A549 (cell line): ENCODE measurements at regions not wholly inside any gene's neighbourhood (a gene's known extent, or its start where the extent isn't known, plus 50 kb on each side); places are given as distances from the start of the nearest gene placed in this dataset.

Experiments
- CBX8 ChIP-seq: fragments of 200-600 bp; sonication (generic); IDR thresholded peaks from 2 replicates; pipeline ENCODE4 v1.6.1; 2016
- CHD2 ChIP-seq: fragments of 150-350 bp; IDR thresholded peaks from 2 replicates; pipeline ENCODE4 v1.6.1; 2014; ENCODE audit warnings: low read length; ENCODE audit not compliant: partially characterized antibody
- HOXA7 ChIP-seq: fragments of 250-450 bp; sonication (Bioruptor Pico); IDR thresholded peaks from 2 replicates; pipeline ENCODE4 v1.5.0; 2020; ENCODE audit warnings: mild to moderate bottlenecking, moderate library complexity
- TF ChIP-seq, protein P1 (sequence below): fragments of >200 bp; sonication (Bioruptor Twin); formaldehyde crosslinking; IDR thresholded peaks from 3 replicates; pipeline ENCODE4 v1.5.1; 2016
- TF ChIP-seq, protein P2 (sequence below): fragments of 250-450 bp; sonication (Bioruptor Pico); IDR thresholded peaks from 2 replicates; pipeline ENCODE4 v1.5.0; 2020; ENCODE audit warnings: low read depth, mild to moderate bottlenecking, moderate library complexity
- TF ChIP-seq, protein P3 (sequence below): fragments of 250-450 bp; sonication (Bioruptor Pico); IDR thresholded peaks from 2 replicates; pipeline ENCODE4 v1.5.0; 2021; ENCODE audit warnings: mild to moderate bottlenecking, moderate library complexity, borderline replicate concordance
- TF ChIP-seq, protein P4 (sequence below): IDR thresholded peaks from 2 replicates; pipeline ENCODE4 v1.6.1; 2012
- TF ChIP-seq, protein P5 (sequence below): fragments of 200-600 bp; sonication (generic); IDR thresholded peaks from 2 replicates; pipeline ENCODE4 v1.6.1; 2016; ENCODE audit warnings: antibody characterized with exemption, mild to moderate bottlenecking, moderate library complexity

DNA sequence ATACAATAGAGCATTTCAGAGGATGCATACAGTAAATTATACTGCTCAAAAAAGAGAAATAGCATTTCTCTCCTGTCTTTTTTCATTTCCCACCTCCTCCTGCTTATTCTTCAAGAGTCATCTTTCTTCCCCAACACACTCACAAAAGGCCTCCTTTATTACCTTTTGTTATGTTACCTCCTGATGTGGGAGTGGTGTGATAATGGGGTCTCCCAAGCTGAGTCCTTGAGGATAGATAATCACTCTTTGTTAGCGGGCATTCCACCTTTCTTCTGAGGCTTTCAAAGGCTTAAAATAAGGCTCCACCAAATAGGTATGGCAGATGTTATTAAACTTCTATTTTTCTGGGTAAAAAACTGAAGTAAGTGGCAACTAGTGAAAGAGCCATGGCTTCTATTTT lies 159.8 kb downstream of the CPEB2 start:
- TF ChIP-seq, protein P1, sequence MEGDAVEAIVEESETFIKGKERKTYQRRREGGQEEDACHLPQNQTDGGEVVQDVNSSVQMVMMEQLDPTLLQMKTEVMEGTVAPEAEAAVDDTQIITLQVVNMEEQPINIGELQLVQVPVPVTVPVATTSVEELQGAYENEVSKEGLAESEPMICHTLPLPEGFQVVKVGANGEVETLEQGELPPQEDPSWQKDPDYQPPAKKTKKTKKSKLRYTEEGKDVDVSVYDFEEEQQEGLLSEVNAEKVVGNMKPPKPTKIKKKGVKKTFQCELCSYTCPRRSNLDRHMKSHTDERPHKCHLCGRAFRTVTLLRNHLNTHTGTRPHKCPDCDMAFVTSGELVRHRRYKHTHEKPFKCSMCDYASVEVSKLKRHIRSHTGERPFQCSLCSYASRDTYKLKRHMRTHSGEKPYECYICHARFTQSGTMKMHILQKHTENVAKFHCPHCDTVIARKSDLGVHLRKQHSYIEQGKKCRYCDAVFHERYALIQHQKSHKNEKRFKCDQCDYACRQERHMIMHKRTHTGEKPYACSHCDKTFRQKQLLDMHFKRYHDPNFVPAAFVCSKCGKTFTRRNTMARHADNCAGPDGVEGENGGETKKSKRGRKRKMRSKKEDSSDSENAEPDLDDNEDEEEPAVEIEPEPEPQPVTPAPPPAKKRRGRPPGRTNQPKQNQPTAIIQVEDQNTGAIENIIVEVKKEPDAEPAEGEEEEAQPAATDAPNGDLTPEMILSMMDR, result no peak
- TF ChIP-seq, protein P2, sequence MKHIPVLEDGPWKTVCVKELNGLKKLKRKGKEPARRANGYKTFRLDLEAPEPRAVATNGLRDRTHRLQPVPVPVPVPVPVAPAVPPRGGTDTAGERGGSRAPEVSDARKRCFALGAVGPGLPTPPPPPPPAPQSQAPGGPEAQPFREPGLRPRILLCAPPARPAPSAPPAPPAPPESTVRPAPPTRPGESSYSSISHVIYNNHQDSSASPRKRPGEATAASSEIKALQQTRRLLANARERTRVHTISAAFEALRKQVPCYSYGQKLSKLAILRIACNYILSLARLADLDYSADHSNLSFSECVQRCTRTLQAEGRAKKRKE (CRISPR knock-in tag), result no peak
- TF ChIP-seq HOXA7 (CRISPR knock-in tag) (no peak), CBX8 (no peak), CHD2 (no peak)
- TF ChIP-seq, protein P3, sequence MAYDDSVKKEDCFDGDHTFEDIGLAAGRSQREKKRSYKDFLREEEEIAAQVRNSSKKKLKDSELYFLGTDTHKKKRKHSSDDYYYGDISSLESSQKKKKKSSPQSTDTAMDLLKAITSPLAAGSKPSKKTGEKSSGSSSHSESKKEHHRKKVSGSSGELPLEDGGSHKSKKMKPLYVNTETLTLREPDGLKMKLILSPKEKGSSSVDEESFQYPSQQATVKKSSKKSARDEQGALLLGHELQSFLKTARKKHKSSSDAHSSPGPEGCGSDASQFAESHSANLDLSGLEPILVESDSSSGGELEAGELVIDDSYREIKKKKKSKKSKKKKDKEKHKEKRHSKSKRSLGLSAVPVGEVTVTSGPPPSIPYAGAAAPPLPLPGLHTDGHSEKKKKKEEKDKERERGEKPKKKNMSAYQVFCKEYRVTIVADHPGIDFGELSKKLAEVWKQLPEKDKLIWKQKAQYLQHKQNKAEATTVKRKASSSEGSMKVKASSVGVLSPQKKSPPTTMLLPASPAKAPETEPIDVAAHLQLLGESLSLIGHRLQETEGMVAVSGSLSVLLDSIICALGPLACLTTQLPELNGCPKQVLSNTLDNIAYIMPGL (CRISPR knock-in tag), result no peak
- TF ChIP-seq, protein P4, sequence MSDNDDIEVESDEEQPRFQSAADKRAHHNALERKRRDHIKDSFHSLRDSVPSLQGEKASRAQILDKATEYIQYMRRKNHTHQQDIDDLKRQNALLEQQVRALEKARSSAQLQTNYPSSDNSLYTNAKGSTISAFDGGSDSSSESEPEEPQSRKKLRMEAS, result no peak
- TF ChIP-seq, protein P5, sequence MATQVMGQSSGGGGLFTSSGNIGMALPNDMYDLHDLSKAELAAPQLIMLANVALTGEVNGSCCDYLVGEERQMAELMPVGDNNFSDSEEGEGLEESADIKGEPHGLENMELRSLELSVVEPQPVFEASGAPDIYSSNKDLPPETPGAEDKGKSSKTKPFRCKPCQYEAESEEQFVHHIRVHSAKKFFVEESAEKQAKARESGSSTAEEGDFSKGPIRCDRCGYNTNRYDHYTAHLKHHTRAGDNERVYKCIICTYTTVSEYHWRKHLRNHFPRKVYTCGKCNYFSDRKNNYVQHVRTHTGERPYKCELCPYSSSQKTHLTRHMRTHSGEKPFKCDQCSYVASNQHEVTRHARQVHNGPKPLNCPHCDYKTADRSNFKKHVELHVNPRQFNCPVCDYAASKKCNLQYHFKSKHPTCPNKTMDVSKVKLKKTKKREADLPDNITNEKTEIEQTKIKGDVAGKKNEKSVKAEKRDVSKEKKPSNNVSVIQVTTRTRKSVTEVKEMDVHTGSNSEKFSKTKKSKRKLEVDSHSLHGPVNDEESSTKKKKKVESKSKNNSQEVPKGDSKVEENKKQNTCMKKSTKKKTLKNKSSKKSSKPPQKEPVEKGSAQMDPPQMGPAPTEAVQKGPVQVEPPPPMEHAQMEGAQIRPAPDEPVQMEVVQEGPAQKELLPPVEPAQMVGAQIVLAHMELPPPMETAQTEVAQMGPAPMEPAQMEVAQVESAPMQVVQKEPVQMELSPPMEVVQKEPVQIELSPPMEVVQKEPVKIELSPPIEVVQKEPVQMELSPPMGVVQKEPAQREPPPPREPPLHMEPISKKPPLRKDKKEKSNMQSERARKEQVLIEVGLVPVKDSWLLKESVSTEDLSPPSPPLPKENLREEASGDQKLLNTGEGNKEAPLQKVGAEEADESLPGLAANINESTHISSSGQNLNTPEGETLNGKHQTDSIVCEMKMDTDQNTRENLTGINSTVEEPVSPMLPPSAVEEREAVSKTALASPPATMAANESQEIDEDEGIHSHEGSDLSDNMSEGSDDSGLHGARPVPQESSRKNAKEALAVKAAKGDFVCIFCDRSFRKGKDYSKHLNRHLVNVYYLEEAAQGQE, result no peak
